SH-SY5Y (cell line): ENCODE measurements at regions not wholly inside any gene's neighbourhood (a gene's known extent, or its start where the extent isn't known, plus 50 kb on each side); places are given as distances from the start of the nearest gene placed in this dataset.

Experiments used
- GATA2 ChIP-seq: IDR thresholded peaks from 2 replicates; pipeline ENCODE4 v1.6.1; 2011; ENCODE audit warnings: mild to moderate bottlenecking, low read depth, low read length
- GATA3 ChIP-seq: IDR thresholded peaks from 2 replicates; pipeline ENCODE4 v1.6.1; 2011; ENCODE audit warnings: low read depth, mild to moderate bottlenecking, low read length, moderate library complexity

- TF ChIP-seq GATA2 (no peak), GATA3 (no peak)
These were observed 501.8 kb downstream of the ETNK1 start for GRCh38 chr12:23126794-23127193.
